HG02642 (cell line): ENCODE measurements at regions not wholly inside any gene's neighbourhood (a gene's known extent, or its start where the extent isn't known, plus 50 kb on each side); places are given as distances from the start of the nearest gene placed in this dataset.
"Not testable (repeated sequence)": the region's sequence is repeated elsewhere in the genome, so short reads cannot be mapped to it uniquely, and the experiment has no call there.

Experiments used
- ATAC-seq: cut with Tn5 transposase; IDR thresholded peaks from one replicate; pipeline ENCODE4 v1.9.1; 2021; ENCODE audit warnings: mild to moderate bottlenecking; ENCODE audit not compliant: unreplicated experiment, poor library complexity

DNA sequence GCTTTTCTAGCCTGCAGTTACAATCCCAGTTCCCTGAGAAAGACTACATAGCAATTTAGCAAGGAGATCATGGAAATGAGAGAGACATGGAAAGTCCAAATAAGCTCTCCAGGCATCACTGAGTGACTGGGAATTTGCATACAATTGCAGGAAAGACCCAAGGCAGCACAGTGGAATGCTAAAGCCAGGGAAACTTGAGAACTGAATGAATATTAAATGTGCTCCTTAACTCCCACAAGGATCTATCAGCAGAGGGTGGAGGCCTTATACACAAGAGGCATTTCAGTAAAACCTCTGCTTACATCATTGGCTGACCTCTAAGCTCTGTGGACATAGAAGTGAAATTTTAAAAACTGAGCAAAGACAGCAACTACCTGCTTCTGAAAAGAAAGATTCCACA is 355.6 kb upstream of the DAB2 start:
- no peak for ATAC-seq

DNA sequence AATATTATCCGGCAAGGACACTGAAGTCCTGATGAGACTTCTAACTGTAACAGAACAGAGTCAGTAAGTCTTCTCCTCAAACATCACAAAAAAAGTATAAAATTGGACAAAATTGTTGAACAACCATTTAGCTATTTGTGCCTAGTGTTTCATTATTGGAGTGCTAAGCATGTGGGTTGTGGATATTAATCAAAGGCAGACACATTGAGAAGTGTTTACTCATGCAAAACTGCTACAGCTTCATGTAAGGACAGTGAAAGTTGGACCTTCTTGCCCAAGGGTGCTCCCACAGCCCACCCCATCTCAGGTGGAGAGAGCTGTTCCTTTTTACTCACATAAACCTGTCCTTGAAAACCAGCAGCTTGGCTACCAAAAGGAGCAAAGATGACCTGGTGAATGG is 355.1 kb upstream of the DAB2 start:
- no peak for ATAC-seq

DNA sequence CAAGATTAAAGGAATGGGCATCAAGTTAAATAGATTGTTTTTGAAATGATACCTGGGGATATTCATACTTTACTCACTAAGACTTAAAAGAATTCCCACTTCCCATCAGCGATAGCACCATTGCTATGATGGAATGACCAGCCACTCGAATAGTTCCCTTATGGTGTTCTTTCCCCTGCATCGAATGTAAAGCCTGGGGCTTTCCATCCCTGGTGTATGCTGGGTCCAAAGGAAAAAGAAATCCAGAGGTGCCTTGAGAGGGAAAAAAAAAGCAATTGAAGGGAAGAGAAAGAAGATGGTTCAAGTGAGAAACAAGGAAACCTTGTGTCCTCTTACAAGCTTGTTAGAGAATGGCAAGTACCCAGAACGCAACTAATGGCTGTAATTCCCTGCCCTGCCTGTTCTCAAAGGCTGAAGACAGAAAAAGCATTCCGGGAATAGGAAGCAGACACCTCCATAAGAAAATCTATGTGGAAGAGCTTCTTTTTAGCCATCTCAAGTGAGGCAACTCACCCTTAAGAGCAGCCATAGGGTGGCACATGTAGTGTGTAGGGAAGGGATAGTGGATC is 351.1 kb upstream of the DAB2 start:
- no peak for ATAC-seq

DNA sequence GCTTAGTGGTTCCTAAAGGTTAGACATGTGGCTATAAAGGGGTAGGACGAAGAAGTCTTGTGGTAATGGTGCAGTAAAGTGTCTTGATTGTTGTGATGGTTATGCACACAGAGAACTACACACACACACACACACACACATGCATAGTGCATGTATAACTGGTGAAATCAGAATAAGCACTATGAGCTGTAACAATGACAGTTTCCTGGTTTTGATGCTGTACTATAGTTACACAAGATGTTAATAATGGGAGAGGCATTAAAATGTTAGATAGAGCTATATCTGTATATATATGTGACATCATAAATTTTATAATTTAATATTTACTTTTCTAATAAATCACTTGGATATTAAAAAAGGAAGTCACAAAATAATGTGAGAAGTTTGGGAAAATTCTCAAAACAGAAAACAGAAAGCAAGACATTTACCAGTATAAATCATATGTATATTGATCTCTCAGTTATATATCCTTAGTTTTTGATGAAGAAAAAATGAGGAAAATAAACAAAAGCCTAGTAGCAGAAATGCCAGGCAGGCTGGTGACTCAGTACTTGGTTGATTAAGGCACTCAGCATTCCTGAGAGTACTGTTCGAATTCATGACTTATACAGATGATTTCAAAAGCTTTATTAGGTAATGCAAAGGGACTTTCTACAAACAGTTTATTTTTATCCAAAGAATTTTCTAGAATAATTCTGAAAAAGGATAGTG is 350.5 kb upstream of the DAB2 start:
- no peak for ATAC-seq

DNA sequence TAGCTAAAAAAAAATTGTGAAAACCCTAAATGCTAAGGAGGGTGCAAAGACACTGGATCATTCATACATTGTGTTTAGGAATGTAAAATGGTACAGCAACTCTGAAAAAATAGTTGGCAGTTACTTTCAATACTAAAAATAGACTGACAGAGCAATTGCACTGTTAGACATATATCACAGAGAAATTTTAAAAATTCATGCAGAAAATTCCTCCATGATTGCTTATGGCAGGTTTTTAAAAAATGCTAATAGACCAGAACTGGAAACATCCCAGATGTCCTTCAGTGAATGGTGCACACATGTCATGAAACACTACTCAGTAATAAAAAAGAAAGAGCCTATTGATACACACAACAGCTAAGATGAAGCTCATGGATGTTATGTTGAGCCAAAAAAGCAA is 349.8 kb upstream of the DAB2 start:
- ATAC-seq = no peak

DNA sequence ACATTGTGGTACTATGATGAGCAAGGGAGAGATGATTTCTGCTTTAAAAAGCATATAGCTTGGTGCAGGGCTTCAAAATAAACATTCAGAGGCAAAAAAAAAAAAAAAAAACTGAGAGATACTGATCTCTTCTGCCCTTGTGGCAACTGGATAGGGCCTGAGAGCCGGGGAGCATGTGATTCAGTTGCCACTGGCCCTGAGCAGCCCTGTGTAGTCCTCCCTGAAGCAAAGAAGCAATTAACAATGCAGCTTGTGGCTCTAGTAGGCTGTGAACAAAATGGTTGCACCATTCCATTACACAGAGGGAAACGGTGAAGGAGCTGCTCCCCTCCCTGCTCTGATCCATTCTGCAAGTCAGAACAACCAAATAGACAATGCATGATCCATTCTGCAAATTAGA is 347.5 kb upstream of the DAB2 start:
- no peak for ATAC-seq

DNA sequence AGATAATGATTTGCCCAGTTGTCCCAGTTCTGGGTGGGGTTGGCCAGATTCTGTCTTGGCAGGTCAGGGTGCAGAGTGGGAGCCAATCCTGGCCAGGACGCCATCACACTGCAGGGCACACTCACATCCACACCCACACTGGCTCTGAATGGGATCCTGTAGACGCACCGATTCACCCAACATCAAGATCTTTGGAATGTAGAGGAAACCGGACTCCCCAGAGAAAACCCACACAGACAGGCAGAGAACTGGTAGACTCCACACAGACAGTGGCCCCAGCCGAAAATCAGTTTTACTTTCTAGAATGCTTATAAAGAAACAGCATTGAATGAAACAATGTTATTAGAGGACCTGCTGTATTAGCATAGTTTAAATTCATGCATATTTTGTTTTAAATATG is 343.1 kb upstream of the DAB2 start:
- ATAC-seq = no peak

DNA sequence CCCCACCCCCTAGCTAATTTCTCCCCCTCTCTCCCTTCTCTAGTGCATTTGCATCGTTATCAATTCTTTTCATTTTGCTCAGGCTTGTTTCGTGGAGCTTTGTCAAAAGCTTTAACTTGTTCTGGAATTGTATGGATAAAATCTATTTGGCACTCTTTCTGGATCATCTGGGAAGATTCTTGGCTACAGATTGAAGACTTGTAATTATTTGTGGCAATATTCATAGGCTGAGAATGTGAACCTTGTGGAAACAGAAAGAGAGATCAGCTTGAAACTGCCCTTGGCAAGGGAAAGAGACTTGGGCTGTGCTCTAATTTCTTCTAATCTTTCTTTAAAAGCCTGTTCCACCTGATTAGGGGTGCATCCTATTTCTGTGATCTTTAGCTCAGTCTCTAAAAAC is 340.6 kb upstream of the DAB2 start:
- ATAC-seq = no peak

DNA sequence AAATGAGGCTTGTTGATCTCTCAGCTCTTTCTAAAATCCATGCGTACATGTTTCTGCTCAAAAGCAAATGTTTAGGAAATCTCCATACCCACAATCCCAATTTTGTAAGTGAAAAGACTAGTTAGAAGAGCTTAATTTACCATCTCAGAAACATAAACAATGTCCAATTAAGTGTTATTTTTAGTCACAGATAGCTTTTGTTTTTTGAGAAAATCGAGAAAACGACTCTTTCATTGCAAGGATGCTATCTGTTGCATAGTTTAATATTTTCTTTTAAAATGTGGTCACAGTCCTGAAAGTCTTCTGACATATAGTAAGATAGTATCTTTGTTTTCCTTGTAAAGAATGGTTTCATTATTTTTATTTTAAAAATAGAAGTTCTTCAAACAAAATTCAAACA is 338.0 kb upstream of the DAB2 start:
- no peak for ATAC-seq

DNA sequence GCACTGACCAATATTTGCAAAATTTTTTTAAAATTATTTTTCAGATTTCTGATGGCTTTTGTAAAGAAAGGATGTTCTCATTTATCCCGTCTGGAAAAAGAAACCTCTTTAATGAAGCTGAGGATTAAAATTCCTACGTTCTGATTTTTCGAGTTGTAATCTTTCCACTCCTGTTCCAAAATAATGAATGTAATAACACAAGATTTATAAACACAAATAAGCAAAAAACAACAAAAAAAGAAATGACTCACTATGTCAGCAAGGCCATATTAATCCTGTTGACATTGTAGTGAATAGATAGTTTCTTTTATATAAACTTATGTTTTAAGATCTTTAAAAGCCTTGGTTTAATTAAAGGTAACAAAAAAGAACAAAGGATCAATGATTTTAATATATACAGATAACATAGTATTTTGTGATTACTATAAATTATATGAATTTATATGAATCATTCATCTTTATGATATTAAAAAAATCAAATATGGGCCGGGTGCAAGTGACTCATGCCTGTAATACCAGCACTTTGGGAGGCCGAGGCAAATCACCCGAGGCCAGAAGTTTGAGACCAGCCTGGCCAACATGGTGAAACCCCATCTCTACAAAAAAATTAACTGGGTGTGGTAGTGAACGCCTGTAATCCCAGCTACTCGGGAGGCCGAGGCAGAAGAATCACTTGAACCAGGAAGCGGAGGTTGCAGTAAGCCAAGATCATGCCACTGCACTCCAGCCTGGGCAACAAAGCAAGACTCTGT is 336.6 kb upstream of the DAB2 start:
- no peak for ATAC-seq

DNA sequence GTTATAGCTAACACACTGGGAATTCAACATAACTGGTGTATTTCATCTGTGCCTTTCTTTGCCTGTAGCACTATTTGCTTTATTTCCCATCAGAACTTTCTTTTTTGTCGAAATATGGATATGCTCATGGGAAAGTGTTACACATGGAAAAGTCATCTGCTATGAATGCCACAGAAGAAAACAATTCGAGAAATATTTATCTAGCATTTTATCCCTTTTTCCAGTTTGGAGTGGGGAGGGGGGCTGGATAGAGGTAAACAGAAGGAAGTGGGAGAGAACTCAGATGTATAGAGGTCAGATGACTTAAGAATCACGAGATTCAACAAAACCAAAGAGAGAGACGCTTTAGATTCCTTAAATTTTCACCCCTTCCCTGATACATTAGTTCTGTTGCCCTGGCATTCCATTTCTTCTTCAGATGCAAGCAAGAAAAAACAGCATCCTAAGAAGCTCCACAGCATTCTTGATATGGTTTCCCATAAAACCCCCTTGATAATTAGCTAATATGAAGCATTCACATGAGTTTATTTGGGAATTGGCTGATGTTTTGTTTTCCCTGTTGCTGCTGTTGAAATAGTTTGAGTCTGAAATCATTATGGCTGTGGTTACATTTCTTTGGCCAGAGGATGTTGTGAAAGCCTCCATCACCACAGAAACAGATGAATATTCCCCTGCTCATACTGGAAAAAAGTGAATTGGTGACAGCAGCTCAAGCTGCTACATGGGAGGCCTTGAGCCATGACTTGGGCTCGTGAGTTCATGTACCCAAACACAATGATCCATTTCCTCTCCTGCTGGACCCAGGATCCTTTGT is 335.8 kb upstream of the DAB2 start:
- ATAC-seq = no peak

DNA sequence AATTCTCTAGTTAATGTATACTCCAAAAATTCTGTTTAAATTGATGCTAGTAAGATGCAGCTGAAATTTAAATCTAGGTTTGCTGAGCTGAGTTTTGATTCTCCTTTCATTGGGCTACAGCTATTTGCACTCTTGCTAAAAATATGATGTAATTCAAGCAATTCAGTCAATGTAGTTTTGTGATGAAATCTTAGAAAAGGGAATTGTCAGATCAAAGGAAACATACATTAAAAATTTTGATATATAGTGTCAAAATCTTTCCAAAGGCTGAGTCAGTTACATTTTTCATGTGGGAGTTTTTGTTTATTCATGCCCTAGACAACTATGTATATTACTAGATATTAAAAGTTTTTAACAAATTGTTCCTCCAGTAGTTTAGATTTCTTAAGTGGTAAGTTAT is 334.9 kb upstream of the DAB2 start:
- no peak for ATAC-seq

DNA sequence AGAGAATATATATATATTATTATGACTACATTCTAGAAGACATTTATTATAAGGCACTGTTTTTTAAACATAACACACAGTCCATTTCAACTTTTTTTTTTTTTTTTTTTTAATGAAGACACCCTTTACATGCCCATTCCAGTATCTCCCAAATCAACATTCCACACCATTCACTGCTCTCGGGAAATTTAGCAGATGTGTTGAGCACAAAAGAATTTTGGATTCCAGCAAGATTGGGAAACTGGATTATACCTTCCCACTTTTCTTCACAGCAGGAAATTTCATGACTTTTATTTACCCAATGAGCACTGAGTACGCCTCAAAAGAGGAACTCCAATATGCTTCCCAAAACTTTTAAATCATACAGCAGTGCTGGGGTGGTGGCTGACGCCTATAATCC is 333.6 kb upstream of the DAB2 start:
- ATAC-seq = no peak

DNA sequence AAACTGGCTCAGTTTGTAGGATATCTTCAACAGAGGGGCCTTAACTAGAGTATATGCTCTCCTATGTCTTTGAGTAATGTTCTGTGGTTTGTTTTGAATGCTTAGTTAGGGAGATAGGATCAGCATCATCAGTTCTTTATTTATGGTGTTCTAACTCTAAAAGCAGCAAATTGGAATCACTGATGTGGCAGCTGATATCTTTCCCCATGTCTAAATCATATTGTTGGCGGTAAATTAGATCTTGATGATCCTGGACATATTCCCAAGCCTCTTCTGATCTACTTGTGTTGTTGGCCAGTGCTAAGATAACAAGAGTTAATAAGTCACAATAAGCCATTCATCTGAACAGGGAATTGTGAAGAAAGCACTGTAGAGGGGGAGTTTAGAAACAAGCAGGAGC is 332.4 kb upstream of the DAB2 start:
- ATAC-seq = no peak

DNA sequence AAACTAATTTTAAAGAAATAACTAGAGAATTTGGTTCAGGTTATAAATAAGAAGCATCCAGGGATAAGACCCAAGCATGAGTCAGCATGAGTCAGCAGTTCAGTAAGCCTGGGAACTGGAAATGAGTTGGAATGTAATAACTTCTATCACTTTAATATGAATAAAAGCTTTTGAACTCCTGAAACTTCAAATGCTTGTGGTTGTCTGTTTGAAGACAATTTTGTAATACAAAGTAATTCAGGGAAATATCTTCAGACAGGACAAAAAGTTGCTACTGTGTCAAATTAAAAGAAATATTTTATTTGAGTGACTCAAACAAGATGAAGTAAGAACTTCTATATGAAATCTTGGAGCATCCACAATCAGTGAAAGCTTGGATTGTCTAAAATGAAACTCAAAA is 331.2 kb upstream of the DAB2 start:
- ATAC-seq = no peak

DNA sequence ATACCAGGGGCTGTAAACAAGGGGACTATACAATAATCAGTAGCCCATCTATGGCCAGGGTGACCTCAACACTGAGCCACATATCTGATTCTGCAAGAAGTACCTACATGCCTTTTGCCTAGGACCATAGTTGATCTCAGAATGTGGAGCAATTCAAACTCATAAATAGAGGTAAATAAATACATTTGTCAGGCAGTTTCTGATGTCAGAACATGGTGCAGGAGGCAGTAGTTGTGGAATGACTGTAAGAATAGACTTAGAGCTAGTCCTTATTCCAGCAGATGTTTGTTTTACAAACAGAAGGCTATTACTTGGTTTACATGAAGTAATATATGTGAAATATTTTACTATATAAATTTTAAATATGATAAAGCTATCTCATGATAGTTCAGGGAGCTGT is 330.7 kb upstream of the DAB2 start:
- ATAC-seq = no peak

DNA sequence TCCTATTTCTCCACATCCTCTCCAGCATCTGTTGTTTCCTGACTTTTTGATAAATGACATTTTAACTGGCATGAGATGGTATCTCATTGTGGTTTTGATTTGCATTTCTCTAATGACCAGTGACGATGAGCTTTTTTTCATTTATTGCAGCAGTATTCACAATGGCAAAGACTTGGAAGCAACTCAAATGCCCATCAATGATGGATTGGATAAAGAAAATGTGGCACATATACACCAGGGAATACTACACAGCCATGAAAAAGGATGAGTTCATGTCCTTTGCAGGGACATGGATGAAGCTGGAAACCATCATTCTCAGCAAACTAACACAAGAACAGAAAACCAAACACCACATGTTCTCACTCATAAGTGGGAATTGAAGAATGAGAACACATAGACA is 329.0 kb upstream of the DAB2 start:
- not testable (repeated sequence) for ATAC-seq

DNA sequence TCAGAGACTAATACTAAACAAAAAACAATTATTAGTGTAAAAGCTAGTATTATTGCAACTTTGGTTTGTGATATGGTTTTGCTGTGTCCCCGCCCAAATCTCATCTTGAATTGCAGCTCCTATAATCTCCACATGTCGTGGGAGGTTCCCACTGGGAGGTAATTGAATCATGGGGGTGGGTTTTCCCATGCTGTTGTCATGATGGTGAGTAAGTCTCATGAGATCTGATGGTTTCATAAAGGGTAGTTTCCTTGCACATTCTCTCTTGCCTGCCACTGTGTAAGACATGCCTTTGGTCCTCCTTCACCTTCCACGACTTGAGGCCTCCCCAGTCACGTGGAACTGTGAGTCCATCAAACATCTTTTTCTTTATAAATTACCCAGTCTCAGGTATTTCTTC is 325.9 kb upstream of the DAB2 start:
- no peak for ATAC-seq

DNA sequence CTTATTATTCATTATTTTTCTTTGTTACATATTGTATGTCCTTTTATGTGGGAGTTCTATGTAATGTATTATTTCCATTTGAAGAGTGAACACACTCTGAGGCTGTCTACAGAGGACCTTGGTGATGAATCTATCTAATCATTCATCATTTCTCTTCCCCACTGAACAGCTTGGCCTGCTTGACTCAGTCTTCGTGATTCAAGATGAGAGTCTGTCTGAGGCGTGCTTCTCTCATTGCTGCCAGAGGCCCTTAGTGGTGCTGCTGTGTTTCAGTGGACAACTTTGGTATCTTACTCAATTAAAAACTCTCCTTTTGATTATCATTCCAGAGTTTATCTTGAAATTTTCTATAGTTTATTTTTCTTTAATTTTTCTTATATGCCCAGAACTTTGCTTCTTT is 318.1 kb upstream of the DAB2 start:
- ATAC-seq = no peak

DNA sequence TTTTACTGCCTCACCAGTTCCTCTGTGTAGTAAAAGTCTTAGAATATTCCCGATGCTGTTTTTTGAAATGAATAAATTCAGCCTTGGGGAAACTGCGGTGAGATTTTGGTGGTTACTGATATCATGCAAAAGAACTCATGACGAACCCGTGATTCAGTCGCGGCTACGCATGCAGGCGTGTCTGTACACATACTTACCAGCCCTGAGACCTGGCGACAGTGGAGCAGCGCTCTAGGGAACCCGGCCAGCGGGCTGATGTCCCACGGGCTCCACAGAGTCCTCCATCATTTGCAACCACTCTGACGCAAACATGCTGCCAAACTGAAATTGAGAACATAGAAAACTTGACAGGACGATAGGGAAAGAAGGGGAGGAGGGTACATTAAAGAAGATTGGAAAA is 315.6 kb upstream of the DAB2 start:
- no peak for ATAC-seq

DNA sequence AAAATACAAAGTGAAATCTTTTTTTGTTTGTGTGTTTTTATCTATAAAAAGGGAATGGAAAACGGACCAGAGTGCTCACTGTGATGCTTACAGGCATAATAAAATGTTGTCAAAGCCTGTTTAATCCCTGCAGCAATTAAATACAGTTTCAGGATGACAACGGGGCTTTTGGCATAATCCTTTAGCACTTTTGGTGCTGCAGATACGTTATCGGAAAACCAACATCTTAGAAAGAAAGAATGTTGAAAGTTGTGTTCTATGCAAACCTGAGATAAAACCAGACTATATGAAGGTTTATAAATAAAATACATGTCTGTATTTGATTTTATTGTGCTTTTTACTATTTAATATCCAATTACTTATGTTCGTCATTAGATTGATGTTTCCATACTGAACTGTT is 307.4 kb upstream of the DAB2 start:
- no peak for ATAC-seq
